HG02763 (cell line): ENCODE measurements at regions not wholly inside any gene's neighbourhood (a gene's known extent, or its start where the extent isn't known, plus 50 kb on each side); places are given as distances from the start of the nearest gene placed in this dataset.
"Not testable (repeated sequence)": the region's sequence is repeated elsewhere in the genome, so short reads cannot be mapped to it uniquely, and the experiment has no call there.

Experiments used
- ATAC-seq: cut with Tn5 transposase; IDR thresholded peaks from one replicate; pipeline ENCODE4 v1.9.1; 2021; ENCODE audit warnings: mild to moderate bottlenecking, moderate library complexity; ENCODE audit not compliant: unreplicated experiment

GRCh38 chr10:22825841-22826240 is 102.0 kb upstream of the ARMC3 start:
- no peak for ATAC-seq

GRCh38 chr10:22824984-22825383 is 102.9 kb upstream of the ARMC3 start:
- ATAC-seq: no peak

GRCh38 chr10:22824520-22824919 is 103.3 kb upstream of the ARMC3 start:
- ATAC-seq: no peak

- ATAC-seq: peak; percentile 63
These were observed 104.7 kb upstream of the ARMC3 start for GRCh38 chr10:22823109-22823508.

GRCh38 chr10:22821921-22822320 is 105.9 kb upstream of the ARMC3 start:
- not testable (repeated sequence) for ATAC-seq

- no peak for ATAC-seq
These were observed 106.4 kb upstream of the ARMC3 start for GRCh38 chr10:22821501-22821900.

- peak; percentile 25 for ATAC-seq
These were observed 101.9 kb upstream of the PIP4K2A start for GRCh38 chr10:22816298-22816653.

- ATAC-seq: no peak
These were observed 96.5 kb upstream of the PIP4K2A start for GRCh38 chr10:22810643-22811465.

GRCh38 chr10:22807238-22807637 is 92.9 kb upstream of the PIP4K2A start:
- ATAC-seq: no peak

- no peak for ATAC-seq
These were observed 90.9 kb upstream of the PIP4K2A start for GRCh38 chr10:22805304-22805703.

GRCh38 chr10:22803261-22803885 is 89.0 kb upstream of the PIP4K2A start:
- no peak for ATAC-seq

GRCh38 chr10:22801785-22802184 is 87.4 kb upstream of the PIP4K2A start:
- no peak for ATAC-seq

- ATAC-seq: not testable (repeated sequence)
These were observed 83.4 kb upstream of the PIP4K2A start for GRCh38 chr10:22797796-22798195.

- no peak for ATAC-seq
These were observed 81.2 kb upstream of the PIP4K2A start for GRCh38 chr10:22795546-22795945.

GRCh38 chr10:22792161-22792560 is 77.8 kb upstream of the PIP4K2A start:
- ATAC-seq: no peak

- no peak for ATAC-seq
These were observed 77.3 kb upstream of the PIP4K2A start for GRCh38 chr10:22791665-22792064.

- ATAC-seq: no peak
These were observed 70.3 kb upstream of the PIP4K2A start for GRCh38 chr10:22784668-22785067.

GRCh38 chr10:22783807-22784206 is 69.4 kb upstream of the PIP4K2A start:
- no peak for ATAC-seq

- ATAC-seq: no peak
These were observed 66.1 kb upstream of the PIP4K2A start for GRCh38 chr10:22780474-22780885.

GRCh38 chr10:22779331-22780019 is 65.1 kb upstream of the PIP4K2A start:
- ATAC-seq: no peak

GRCh38 chr10:22774102-22774501 is 59.7 kb upstream of the PIP4K2A start:
- no peak for ATAC-seq

GRCh38 chr10:22771631-22772030 is 57.3 kb upstream of the PIP4K2A start:
- not testable (repeated sequence) for ATAC-seq
